ENCODE measurements at regions not wholly inside any gene's neighbourhood (a gene's known extent, or its start where the extent isn't known, plus 50 kb on each side); places are given as distances from the start of the nearest gene placed in this dataset.

GRCh38 chr7:19062216-19062615 is 55.2 kb downstream of the TWIST1 start:
- Mint-ChIP-seq H3K9me3 (peaks cover 0 to 9% (median 0%) of the 10 kb centered on the region in 11 donors), H3K4me1 (no peaks in the 10 kb centered on the region), H3K27ac (no peak overlapping the region), H3K36me3 (no peaks in the 10 kb centered on the region), H3K27me3 (no peaks in the 10 kb centered on the region), H3K4me3 (no peak overlapping the region)
- no peak for ATAC-seq
- intact Hi-C loops (cut with micrococcal nuclease), result no loop called here
- Histone ChIP-seq H3K4me3 (ENCODE audit: low read length) (no peak overlapping the region), H3K27ac (ENCODE audit: low read depth, low read length) (no peak overlapping the region), H3K27me3 (ENCODE audit: control insufficient read depth in 2 of 2, insufficient read depth in 2 of 2, low read length in 2 of 2) (no peaks in the 10 kb centered on the region), H3K36me3 (ENCODE audit: control insufficient read depth in 2 of 3, insufficient read depth in 3 of 3, low read length in 3 of 3) (no peaks in the 10 kb centered on the region), H3K9me3 (ENCODE audit: control insufficient read depth in 2 of 3, low read length in 3 of 3) (no peaks in the 10 kb centered on the region), H3K4me1 (ENCODE audit: control insufficient read depth in 2 of 2, insufficient read depth in 2 of 2, low read length in 2 of 2) (no peaks in the 10 kb centered on the region)
- DNase-seq, result no peak
- ChIA-PET CTCF (no interaction called here), POLR2A (no interaction called here)

GRCh38 chr7:19061331-19061730 is 56.1 kb downstream of the TWIST1 start:
- no peaks in the 10 kb centered on the region for H3K9me3 ChIP-seq (ENCODE audit: control insufficient read depth in 2 of 3, low read length in 3 of 3)
- peaks cover 0 to 9% (median 0%) of the 10 kb centered on the region in 11 donors for H3K9me3 Mint-ChIP-seq
- no peaks in the 10 kb centered on the region for H3K4me1 ChIP-seq (ENCODE audit: control insufficient read depth in 2 of 2, insufficient read depth in 2 of 2, low read length in 2 of 2)
- H3K4me1 Mint-ChIP-seq, result no peaks in the 10 kb centered on the region
- no peaks in the 10 kb centered on the region for H3K36me3 Mint-ChIP-seq
- no peak for ATAC-seq
- CTCF ChIA-PET, result no interaction called here
- DNase-seq, result no peak
- no peak overlapping the region for H3K4me3 Mint-ChIP-seq
- POLR2A ChIA-PET, result no interaction called here
- no peaks in the 10 kb centered on the region for H3K36me3 ChIP-seq (ENCODE audit: control insufficient read depth in 2 of 3, insufficient read depth in 3 of 3, low read length in 3 of 3)
- H3K27me3 Mint-ChIP-seq, result no peaks in the 10 kb centered on the region
- intact Hi-C loops (cut with micrococcal nuclease), result no loop called here
- H3K27ac ChIP-seq (ENCODE audit: low read depth, low read length), result no peak overlapping the region
- H3K27ac Mint-ChIP-seq, result no peak overlapping the region
- no peaks in the 10 kb centered on the region for H3K27me3 ChIP-seq (ENCODE audit: control insufficient read depth in 2 of 2, insufficient read depth in 2 of 2, low read length in 2 of 2)
- H3K4me3 ChIP-seq (ENCODE audit: low read length), result no peak overlapping the region

GRCh38 chr7:19060761-19061259 is 56.6 kb downstream of the TWIST1 start:
- DNase-seq (no peak), ATAC-seq (no peak)
- H3K36me3 Mint-ChIP-seq, result no peaks in the 10 kb centered on the region
- H3K27ac Mint-ChIP-seq, result no peak overlapping the region
- ChIA-PET POLR2A (no interaction called here), CTCF (interaction anchor here (0.6 kb wide), 1 partner anchor 179 kb away, joined by 3 read pairs; no protein-coding TSS in a partner anchor)
- no peaks in the 10 kb centered on the region for H3K27me3 Mint-ChIP-seq
- Histone ChIP-seq H3K9me3 (ENCODE audit: control insufficient read depth in 2 of 3, low read length in 3 of 3) (no peaks in the 10 kb centered on the region), H3K4me3 (ENCODE audit: low read length) (no peak overlapping the region), H3K36me3 (ENCODE audit: control insufficient read depth in 2 of 3, insufficient read depth in 3 of 3, low read length in 3 of 3) (no peaks in the 10 kb centered on the region), H3K4me1 (ENCODE audit: control insufficient read depth in 2 of 2, insufficient read depth in 2 of 2, low read length in 2 of 2) (no peaks in the 10 kb centered on the region), H3K27ac (ENCODE audit: low read depth, low read length) (no peak overlapping the region), H3K27me3 (ENCODE audit: control insufficient read depth in 2 of 2, insufficient read depth in 2 of 2, low read length in 2 of 2) (no peaks in the 10 kb centered on the region)
- H3K4me1 Mint-ChIP-seq, result no peaks in the 10 kb centered on the region
- peaks cover 0 to 9% (median 0%) of the 10 kb centered on the region in 11 donors for H3K9me3 Mint-ChIP-seq
- intact Hi-C loops (cut with micrococcal nuclease), result no loop called here
- H3K4me3 Mint-ChIP-seq, result no peak overlapping the region

- ChIA-PET POLR2A (no interaction called here), CTCF (no interaction called here)
- Mint-ChIP-seq H3K9me3 (peaks cover 0 to 9% (median 2%) of the 10 kb centered on the region in 11 donors), H3K27me3 (no peaks in the 10 kb centered on the region), H3K4me1 (no peaks in the 10 kb centered on the region), H3K4me3 (no peak overlapping the region), H3K36me3 (no peaks in the 10 kb centered on the region), H3K27ac (no peak overlapping the region)
- H3K9me3 ChIP-seq (ENCODE audit: control insufficient read depth in 2 of 3, low read length in 3 of 3), result no peaks in the 10 kb centered on the region
- intact Hi-C loops (cut with micrococcal nuclease), result loop anchor here (10.0 kb wide), 4 partner anchors 302 to 702 kb away; no protein-coding TSS in a partner anchor
- H3K36me3 ChIP-seq (ENCODE audit: control insufficient read depth in 2 of 3, insufficient read depth in 3 of 3, low read length in 3 of 3), result no peaks in the 10 kb centered on the region
- H3K27me3 ChIP-seq (ENCODE audit: control insufficient read depth in 2 of 2, insufficient read depth in 2 of 2, low read length in 2 of 2), result no peaks in the 10 kb centered on the region
- DNase-seq (no peak), ATAC-seq (no peak)
- H3K4me1 ChIP-seq (ENCODE audit: control insufficient read depth in 2 of 2, insufficient read depth in 2 of 2, low read length in 2 of 2), result no peaks in the 10 kb centered on the region
- H3K4me3 ChIP-seq (ENCODE audit: low read length), result no peak overlapping the region
- no peak overlapping the region for H3K27ac ChIP-seq (ENCODE audit: low read depth, low read length)
Measured at GRCh38 chr7:19056305-19056704, 61.1 kb downstream of the TWIST1 start.

Data from naive thymus-derived CD4-positive, alpha-beta T cell (primary cell).